Limb (tissue), 2 donors: ENCODE measurements at regions not wholly inside any gene's neighbourhood (a gene's known extent, or its start where the extent isn't known, plus 50 kb on each side); places are given as distances from the start of the nearest gene placed in this dataset.
"Not testable (repeated sequence)": the region's sequence is repeated elsewhere in the genome, so short reads cannot be mapped to it uniquely, and the experiment has no call there.

Experiments
- DNase-seq, 2 donors: peaks; one replicate each; pipeline ENCODE4 v3.0.0-alpha.2; 2016; ENCODE audit errors: extremely low spot score in 2 of 2

DNA sequence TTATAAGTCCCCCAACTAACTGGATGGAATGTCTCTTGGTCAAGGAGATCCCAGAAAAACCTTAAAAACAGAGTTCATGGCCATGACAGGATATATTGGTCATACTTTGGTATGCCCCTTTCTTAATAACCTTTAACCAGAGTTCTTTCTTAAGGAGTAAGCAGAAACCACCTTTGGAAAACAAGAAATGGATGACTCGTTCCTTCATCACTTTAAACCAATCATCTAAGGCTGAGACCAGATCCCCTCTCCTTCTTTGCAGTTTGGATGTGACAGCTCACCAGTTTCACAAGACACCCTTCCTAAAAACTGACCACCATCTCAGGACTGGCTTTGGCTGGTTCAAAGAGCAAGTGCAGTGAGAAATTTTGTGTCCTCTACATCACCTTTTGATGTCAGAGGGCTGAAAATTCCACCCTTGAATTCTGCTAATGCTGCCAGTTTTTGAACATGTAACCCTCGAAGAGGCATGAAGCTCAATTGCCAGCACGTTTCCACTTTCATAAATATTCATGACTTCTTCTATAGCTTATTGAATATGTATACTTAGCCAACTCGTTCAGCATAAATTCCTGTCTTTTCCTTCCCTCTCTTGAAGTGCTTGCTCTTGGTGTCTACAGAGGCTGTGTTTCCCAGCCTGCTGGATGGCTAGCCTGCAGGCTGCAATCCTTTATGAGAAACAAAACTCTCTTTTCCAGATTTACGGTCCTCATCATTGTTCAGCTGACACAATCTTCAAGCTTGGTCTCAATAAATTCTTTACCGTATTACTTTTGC is 1323.5 kb upstream of the TMEFF2 start:
- DNase-seq, result no peak

DNA sequence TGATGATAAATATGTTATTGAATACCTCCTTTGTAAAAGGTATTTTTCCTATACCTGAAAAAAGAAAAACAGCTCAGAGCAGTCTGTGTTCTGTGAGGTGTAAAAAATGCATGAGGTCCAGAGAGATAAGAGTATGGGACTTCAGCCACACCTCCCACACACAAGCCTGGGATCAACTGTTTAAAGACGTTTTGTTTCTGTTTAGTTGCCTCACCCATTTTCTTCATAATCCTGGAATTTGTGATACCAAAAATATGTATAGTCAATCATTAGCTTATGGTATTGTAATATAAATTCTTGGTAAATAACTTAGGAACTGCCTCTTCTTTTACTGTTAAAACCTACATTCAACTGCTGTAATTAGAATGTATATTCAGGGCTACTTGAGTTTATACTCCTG is 1322.9 kb upstream of the TMEFF2 start:
- no peak for DNase-seq

DNA sequence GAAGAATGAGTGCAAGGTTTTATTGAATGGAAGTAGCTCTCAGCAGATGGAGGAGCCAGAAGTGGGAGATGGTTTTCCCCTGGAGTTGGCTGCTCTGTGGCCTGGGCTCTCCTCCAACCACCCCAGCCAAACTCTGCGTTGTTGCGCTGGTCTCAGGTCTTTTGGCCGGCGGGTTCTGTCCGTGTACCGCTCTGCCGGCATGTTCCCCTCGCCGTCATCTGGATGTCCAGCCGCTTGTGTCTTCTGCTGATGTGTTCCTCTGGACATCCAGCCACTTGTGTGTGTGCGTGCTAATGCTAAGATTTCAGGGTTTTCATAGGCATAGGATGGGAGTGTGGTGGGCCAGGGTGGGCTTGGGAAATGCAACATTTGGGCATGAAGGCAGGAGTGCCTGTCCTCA is 1311.3 kb upstream of the TMEFF2 start:
- DNase-seq, result no peak

DNA sequence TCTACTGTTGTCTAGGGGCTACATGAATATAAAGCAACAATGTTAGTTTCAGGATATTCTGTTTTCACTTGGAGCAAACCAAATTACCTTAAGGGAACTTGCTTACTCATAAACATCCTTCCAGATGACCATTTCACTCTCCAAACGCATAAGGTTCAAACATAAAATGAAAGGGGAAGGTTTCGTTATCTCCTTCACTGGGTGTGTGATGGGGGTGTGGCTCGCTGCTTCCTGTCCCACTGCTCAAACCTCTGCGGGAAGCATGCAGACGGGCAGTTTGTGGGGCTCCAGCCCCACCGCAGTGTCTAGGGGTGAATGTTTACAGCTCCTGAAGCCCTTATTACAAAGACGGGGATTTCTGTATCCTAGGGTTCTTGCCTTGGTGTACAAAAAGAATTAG is 1310.9 kb upstream of the TMEFF2 start:
- DNase-seq, result no peak

DNA sequence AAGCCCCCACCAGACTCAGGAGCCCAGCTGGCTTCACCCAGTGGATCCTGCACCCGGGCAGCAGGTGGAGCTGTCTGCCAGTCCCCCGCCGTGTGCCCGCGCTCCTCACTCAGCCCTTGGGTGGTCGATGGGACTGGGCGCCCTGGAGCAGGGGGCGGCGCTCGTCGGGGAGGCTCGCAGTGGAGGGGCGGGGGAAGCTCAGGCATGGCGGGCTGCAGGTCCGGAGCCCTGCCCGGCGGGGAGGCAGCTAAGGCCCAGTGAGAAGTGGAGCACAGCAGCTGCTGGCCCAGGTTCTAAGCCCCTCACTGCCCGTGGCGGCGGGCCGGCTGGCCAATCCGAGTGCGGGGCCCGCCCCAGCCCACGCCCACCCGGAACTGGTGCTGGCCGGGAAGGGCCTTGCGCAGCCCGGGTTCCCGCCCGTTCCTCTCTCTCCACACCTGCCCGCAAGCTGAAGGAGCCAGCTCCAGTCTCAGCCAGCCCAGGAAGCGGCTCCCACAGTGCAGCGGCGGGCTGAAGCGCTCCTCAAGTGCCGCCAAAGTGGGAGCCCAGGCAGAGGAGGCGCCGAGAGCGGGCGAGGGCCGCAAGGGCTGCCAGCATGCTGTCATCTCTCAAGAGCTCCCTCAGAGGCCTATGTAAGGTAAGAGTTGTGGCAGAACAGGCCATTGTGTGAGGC is 1307.8 kb upstream of the TMEFF2 start:
- no peak for DNase-seq

DNA sequence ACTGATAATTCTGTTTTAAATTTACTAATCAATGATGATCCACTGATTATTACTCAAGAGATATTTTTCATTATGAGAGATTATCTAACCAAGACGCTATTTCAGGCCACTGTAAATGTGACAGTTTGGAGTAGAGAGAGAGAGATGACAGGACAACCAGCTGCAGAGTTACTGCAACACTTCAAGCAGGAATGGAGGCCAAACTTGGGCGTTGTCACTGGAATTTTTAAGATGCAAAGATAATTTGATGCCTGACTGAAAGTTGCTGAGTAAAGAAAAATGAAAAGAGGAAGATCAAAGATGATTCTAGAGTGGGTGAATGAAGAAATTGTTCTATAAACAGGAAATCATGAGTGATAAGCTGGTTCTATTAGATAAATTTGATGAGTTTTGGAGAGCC is 1302.1 kb upstream of the TMEFF2 start:
- DNase-seq, result no peak

DNA sequence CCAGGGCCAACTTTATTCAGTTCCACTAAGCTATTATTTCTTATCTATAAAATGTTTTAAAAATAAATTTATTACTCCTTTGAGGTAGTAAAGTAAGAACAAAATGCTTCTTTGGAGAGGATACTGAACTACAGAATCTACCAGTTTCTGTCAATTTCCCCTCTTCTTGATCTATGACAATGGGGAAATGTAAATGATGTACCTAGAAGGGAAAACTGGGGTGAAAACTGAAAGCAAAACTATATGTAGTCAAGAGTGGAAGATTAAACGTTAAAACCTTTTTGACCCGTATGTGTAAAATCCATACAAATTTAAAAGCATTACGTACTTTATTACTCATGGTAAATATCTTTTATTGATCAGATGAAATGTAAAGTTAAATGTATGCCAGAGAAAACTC is 1287.8 kb upstream of the TMEFF2 start:
- DNase-seq, result no peak

DNA sequence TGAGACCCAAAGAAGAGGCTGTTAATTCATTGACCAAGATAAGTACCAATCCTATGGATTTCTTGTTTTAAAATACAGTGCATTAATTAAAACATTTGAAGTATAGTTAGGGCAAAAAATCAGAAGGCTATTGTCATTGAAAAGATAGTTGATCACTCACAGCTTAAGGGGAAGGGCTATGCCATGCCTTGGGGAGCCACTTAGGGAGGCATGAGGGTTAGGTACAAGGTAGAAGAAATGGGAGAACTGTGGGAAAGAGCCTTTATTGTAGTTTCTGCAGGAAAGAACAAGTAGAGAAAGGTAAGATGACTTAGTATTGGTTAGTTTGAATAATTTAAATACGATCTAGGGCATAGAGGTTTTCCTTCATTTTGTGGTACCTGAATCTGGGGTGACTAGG is 1285.5 kb upstream of the TMEFF2 start:
- no peak for DNase-seq

DNA sequence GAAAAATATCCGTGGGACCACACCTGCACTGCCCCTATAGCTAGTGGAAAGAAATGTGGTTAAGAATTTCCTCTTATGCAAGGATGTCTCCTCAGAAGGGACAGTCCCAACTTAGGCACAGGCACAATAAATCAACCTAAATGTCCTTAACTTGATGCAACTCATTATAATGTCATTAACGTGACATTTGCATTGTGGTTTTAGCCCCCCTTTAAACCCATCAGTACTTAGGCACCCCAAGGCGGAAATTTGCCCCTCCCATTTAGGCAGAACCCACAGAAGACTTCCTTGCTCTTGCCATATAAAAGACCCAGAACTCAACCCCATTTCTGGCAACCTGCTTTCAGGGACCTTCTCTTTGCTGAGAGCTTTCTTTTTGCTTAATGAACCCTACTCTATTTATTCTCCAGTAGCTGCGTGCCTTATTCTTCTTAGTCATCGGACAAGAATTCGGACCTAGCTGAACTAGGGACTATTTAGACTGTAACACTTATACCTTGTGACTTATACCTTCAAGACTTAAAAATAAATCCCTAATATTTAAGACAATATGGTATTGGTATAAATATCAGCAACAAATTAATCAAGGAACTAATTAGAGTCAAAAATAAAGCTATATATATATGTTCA is 1281.6 kb upstream of the TMEFF2 start:
- DNase-seq, result no peak

DNA sequence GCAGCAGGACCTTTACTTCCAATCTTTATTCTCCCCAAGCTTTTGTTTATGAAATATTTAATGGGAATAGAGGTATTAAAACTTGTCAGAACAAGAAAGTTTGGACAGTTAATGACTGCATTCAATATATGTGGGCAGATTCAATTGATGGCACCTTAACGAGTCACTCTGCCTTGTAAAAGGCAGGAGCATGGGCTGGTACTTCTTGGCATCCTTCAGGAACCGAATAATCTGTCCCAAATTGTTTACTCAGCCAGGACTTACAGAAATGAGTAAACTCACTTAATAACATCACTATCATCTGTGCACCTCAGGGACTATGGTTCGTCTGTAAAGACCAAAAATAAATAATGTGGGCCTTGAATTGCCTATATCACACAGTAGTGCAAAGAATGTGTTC is 1280.3 kb upstream of the TMEFF2 start:
- DNase-seq, result no peak

DNA sequence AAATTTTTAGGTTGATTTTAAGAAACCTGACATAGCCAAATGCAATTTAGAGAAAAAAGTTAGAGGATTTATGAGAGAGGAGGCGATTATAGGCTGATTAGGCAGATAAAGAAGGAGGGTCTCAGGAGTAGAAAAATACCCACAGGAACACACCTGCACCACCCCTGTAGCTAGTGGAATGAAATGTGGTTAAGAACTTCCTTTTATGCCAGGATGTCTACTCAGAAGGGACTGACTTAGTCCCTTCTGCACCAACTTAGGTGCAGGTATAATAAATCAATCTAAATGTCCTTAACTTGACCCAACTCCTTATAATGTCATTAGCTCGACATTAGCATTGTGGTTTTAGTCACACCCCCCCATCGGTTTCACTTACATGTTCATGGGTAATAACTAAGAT is 1274.5 kb upstream of the TMEFF2 start:
- DNase-seq, result no peak

DNA sequence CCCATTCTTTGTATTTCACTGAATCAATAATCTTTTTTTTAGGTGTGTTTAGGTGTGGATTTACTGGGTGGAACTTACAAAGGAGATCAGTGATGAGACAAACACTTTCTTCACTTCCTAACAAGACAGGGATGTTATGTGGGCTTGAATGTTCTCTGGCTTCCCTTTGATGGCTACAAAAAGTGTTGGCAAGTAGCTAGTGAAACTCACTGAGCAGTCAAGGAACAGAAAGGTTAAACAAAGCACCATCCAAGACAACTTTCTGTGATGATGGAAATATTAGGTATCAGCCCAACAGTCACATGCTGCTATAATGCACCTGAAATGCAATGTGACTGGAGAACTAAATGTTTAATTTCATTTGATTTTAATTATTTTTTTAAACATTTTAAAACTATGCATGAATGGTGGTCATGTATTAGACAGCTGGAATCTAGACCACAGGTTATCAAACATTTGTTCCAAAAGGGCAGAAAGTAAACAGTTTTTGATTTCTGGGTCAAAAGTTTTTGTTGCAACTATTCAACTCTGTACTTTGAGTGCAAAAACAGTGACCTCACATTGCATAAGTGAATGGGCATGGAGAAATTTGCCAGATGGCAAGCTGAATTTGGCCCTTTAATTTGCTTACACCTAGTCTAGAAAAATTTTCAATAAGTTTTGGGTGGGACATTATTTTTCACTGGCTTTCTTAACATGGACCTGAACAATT is 1272.7 kb upstream of the TMEFF2 start:
- DNase-seq, result no peak

DNA sequence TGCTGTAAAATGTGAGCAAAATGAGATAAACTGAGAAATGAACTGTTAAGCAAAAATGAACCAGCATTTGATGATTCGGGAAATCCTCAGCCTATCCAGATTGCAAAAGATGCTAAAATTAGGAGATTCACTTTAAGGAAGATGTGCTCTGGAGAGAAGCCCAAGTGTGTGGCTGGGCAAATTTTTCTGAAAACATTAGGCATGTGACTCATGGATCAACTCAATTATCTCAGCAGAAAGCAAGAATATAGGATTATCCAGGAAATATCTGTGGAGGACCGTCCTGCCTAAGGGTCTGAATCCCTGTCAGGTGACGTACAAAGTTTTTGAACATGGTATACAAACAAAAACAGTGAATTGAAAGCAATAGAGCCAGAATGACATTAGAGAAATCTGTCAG is 1268.3 kb upstream of the TMEFF2 start:
- DNase-seq, result no peak

DNA sequence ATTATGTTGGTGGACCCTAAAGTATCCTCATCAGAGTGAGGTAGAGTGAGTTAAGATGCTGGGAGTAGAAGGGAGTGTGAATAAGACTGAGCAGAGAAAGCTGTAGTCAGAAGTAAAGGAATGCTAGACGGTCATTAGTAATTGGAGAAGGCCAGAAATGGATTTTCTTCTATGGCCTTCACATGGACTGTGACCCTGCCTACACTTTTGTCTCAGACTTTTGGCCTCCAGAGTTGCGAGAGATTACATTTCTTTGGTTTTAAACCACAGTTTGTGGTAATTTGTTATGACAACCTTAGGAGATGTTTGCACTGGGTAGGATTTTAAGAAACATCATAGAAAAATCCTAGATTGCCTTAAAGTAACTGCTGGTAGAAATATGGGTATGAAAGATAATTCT is 1267.7 kb upstream of the TMEFF2 start:
- no peak for DNase-seq

DNA sequence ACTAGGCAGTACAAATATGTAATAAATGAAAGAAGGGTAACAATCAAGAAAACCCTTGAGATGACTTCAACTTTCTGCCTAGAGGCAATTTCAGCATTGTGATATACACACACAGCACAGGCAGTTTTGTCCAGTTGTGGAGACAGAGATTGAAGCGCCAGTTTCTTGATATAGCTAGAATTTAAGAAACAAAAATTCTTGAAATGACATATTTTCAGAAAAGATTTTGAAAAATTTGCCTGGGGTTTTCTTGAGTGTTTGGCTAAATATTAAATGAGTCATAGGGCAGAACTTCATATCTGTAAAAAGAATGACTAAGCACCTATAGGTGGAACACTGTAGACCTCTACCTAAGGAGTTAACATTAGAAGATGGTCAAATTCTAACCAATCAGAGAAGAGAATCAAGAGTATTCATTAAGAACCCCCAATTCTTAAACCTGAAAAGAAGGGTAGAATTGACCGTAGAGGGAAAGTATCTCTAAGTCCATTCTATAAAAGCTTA is 1266.8 kb upstream of the TMEFF2 start:
- DNase-seq, result no peak

DNA sequence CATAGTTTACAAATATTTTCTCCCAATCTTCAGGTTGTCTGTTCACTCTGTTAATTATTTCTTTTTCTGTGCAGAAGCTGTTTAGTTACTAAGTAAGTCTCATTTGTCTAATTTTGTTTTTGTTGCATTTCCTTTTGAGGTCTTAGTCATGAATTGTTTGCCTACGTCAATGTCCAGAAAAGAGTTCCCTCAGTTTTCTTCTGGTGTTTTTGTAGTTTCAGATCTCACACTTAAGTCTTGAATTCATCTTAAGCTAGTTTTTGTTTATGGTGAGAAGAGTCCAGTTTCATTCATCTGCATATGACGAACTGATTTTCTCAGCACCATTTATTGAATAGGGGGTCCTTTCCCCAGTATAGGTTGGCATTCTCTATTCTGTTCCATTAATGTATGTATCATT is 1252.2 kb upstream of the TMEFF2 start:
- no peak for DNase-seq

DNA sequence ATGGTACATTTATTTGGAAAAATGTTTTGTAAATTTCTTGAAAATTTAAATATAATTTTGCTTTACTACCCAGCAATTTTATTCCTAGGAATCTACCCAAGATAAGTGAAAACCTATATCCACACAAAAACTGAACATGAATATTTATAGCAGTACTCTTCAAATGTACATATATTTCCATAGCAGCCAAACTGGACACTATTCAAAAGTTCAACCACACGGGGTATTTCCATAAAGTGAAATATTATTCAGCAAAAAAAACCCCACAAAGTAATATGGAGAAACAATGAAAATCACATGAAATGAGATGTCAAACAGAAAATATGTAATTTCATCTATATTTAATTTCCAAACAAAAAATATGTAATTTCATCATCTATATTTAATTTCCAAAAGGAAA is 1247.6 kb upstream of the TMEFF2 start:
- DNase-seq, result no peak

DNA sequence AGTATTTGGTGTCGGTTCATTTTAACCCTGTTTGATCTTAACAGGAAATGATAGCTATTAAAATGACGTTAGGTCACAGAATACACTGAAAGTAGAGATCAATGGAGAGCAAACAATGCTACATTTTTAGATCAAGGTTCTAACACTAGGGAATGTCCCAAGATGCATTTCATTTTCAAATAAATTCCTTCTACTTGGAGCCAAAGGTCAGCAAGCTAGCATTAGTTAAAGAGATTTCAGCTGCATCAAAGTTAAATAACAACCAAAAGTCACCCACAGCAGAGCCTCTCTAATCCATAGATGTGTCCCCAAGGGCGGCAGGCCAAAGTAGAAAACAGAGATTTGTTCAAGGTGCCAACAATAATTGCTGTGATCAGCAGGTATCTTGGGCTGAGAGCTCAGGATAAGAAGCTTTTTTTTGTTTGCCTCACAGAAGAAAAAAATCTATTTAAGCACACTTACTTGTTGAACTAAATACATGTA is 1233.6 kb upstream of the TMEFF2 start:
- DNase-seq, result no peak

DNA sequence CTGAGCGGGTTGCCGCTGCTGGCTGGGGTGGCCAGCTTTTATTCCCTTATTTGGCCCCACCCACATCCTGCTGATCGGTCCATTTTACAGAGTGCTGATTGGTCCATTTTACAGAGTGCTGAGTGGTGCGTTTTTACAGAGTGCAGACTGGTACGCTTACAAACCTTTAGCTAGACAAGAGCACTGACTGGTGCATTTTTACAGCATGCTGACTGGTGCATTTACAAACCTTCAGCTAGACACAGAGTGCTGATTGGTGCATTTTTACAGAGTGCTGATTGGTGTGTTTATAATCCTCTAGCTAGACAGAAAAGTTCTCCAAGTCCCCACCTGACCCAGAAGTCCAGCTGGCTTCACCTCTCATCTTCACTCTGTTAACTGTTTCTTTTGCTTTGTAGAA is 1217.6 kb upstream of the TMEFF2 start:
- not testable (repeated sequence) for DNase-seq

DNA sequence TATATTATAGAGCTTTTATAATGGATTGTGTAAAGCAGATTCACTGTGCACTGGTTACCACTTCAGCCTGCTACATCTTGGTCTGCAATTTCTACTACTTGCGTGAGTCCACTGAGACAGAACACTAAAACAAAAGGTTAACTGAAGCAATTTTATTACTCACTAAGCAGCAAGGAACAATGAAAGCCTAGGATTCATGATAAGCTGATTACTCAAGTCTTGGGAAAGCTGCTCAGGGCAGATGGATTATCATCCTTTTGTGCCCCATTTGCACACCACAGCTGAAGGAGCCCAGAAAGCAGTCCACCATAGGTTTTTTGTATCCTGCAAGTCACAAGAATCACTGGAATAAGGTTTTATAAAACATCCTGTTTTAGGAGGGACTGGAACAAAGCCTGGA is 1215.2 kb upstream of the TMEFF2 start:
- no peak for DNase-seq

DNA sequence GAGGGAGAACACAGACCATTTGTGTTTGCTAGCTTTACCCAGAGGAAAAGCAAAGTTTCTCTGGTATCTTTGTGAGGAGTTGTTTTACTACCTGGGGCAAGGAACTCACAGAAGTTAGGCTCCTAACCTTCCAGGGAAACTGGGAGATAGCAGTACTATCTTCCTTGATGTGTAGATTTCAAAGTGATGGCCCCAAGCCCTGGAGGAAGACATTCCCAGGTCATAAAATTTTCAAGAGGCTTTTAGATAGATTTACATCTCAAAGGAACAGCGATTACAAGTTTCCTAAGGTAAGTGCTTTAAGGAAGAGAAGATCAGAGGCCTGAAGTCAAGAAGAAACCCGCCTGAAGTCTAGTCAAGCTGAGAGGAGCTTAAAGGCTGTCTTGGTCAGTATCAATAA is 1187.8 kb upstream of the TMEFF2 start:
- DNase-seq, result no peak

DNA sequence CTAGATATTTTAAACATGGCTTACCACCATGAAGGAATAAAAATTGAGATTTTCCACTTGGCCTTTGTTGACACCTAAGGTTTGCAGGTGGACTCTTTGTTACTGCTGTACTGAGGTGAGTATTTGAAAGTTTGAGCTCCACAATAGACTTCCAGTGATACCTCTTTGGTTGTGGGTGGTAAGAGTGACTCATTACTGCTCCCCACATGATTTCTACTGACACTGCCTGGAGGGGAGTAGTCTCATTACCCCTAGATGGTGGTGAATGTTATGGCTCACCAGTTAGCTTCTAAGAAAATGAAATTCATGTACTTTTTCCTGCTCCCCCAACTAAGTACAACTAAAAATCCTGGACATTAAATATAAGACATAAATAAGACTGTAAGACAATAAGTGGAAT is 1183.1 kb upstream of the TMEFF2 start:
- DNase-seq, result no peak
